ENCODE measurements at regions not wholly inside any gene's neighbourhood (a gene's known extent, or its start where the extent isn't known, plus 50 kb on each side); places are given as distances from the start of the nearest gene placed in this dataset.
"Not testable (repeated sequence)": the region's sequence is repeated elsewhere in the genome, so short reads cannot be mapped to it uniquely, and the experiment has no call there.

DNA sequence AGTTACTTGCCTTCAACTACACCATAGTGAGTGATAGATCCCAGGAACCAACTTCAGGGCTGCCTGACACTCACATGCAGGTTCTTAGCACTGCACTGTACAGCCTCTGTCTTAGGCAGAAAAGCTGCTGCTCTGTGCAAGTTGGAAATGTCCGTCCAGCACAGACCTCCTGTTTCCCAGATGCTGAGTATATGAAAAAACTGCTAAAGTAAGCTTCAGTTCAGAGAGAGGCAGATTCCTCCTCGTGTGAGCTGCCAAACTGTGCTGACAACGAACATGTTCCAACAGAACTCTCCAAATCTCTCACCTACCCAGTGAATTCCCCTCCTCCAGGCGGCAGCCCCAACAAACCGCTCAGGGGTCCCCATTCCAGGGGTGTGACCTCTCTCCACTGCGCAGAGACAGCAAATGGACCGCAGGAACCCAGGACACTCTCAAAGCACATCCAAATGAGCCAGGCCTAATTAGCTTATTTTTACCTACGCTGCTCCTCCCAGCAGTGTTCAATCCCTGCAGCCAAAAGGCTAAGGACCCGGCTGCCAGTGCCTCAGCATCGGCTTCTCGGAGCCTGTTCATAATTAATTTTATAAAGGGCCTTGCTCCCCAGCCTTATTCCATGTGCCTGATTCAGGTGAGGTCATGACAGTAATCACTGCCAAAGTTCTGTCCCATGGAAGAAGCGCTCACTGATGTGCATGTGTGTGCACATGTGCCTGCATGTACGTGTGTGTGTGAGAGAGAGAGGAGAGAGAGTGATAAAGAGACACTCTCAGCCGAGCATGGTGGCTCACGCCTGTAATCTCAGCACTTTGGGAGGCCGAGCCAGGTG is 159.5 kb upstream of the AUTS2 start:
- no peak for DNase-seq (ENCODE audit: low spot score)

DNA sequence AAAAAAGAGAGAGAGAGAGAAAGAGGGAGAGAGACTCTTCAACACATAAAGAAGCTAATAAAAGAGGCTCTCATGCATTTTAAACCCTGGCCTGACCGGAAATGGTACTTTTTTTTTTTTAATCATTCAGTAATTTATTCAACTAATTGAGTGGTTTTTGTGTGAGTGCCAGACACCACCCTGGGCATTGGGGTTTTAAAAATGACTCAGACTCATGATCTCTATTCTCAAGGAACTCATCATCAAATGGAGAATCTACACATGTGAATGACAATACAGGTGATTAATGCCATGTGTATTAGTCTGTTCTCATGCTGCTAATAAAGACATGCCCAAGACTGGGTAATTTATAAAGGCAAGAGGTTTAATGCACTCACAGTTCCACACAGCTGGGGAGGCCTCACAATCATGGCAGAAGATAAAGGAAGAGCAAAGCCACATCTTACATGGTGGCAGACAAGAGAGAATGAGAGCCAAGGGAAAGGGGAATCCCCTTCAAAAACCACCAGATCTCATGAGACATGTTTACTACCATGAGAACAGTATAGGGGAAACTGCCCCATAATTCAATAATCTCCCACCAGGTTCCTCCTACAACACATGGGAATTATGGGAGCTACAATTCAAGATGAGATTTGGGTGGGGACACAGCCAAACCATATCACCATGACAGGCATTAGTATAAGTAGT is 158.5 kb upstream of the AUTS2 start:
- DNase-seq (ENCODE audit: low spot score), result peak; percentile 28

DNA sequence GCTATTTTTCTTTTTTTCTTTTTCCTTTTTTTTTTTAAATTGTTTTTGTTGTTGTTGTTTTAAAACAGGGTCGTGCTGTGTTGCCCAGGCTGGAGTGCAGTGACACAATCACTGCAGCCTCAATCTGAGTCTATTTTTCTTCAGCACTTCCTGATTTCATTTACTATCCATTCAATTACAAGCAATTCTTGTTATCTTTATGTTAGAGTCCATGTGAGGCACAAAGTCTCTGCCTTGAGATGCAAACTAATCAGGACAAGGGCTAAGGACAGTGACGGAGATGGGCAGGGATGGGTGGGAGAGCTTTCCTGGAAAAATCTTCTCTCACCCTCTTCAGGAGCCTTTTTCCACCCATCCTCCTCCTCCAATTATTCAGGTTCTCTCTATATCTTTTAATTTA is 157.3 kb upstream of the AUTS2 start:
- DNase-seq (ENCODE audit: low spot score), result no peak

DNA sequence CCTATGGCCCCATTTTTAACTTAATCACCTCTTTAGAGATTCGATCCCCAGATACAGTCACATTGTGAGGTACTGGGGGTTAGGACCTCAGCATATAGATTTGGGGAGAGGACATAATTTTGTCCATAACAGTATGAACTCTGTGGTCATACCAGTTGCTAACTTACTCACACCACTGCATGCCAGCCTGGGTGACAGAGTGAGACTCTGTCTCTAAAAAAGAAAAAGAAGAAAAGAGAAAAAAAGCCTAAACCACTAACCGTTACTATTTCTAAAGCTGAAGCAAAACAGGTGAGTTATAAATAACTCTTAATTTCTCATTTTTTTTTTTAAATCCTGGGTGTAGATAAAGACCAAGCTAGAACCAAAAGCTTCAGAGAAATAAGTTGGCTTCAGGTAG is 155.1 kb upstream of the AUTS2 start:
- DNase-seq (ENCODE audit: low spot score), result no peak

DNA sequence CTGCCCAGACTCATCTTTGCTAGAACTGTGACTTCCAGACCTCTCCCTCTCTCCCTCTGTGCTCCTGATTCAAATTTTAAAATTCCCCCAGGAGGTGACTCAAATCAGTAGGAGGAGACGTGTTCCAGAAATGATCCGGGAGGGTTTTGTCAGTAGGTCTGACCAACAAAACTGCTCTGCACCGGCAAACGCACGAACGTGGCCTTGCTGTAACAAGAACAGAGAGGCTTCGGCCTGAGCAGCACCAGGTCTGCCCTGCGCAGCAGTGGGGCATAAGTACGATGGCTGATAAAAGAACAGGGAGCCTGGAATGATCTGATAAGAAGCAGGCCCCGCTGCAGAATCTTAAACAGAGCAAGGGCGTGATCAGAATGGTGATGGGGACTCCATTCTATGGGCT is 152.7 kb upstream of the AUTS2 start:
- no peak for DNase-seq (ENCODE audit: low spot score)

DNA sequence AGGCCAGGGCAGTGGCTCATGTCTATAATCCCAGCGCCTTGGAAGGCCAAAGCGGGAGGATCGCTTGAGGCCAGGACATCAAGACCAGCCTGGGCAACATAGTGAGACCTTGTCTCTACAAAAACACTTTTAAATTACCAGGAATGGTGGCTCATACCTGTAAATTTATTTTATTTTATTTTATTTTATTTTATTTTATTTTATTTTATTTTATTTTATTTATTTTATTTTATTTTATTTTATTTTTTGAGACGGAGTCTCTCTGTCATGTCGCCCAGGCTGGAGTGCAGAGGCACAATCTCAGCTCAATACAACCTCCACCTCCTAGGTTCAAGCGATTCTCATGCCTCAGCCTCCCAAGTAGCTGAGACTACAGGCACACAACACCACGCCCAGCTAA is 152.1 kb upstream of the AUTS2 start:
- DNase-seq (ENCODE audit: low spot score), result not testable (repeated sequence)

DNA sequence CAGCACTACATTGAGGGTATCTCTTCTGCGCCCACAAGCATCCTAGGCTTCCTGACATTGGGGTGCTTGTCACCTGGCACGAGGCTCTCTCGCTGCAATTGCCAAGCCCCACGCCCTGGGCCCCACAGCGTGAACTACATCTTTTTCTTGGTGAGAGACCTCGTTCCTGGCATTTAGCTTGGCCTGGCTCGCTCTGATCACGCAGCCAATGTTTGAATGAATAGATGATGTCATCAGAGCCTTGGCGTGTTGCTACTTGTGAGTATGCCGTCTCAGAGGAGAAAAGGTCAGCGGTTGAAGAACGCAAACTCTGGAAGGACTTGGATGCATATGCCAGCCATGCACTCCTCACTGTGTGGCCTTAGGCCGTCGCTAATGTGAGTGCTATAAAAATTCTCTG is 150.2 kb upstream of the AUTS2 start:
- DNase-seq (ENCODE audit: low spot score), result no peak

DNA sequence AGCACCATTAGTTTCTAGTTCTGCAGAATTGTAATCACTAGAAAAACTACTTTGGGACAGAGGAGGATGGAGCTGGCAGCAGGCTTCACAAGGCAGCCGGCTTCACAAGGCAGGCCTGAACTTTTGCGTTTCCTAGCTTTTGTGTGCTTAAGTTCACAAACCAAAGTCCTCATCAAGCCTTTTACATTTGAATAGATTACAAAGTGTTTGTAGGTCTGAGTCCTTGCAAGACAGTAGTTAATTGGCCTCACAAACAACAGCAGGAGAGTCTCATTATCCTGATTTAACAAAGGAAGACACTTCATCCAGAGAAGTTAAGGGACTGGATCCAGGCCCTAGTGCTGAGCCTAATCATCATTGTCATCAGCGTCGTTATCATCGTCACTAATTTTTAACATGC is 147.8 kb upstream of the AUTS2 start:
- DNase-seq (ENCODE audit: low spot score), result no peak

DNA sequence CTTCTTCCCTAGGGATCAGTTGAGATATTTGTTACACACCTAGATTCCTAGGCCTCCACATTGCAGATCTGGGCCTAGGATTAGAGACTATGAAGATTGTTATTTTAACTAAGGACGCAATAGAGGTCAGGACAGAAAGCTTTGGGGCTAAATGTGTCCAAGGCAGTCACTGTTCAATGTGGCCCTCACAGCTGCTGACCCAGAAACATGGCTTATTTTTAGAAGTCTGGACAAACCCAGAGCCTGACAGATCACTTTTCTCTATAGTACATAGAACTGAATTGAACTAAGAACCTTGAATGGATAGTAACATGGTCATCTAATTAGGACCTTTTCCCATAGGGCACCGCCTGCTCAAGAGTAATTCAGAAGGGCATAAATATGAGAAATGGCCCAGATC is 146.6 kb upstream of the AUTS2 start:
- DNase-seq (ENCODE audit: low spot score), result no peak

DNA sequence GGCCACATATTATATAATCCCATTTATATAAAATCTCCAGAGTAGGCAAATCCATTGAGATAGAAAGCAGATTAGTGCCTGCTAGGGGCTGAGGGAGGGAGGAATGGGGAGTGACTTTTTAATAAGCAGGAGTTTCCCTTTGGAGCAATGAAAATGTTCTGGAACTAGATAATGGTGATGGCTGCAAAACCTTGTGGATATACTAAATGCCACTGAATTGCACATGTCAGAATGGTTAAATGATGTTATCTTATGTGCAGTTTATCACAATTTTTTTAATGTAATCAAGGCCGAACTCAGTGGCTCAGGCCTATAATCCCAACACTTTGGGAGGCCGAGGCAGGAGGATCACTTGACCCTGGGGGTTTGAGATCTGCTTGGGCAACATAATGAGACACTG is 145.5 kb upstream of the AUTS2 start:
- DNase-seq (ENCODE audit: low spot score), result no peak

DNA sequence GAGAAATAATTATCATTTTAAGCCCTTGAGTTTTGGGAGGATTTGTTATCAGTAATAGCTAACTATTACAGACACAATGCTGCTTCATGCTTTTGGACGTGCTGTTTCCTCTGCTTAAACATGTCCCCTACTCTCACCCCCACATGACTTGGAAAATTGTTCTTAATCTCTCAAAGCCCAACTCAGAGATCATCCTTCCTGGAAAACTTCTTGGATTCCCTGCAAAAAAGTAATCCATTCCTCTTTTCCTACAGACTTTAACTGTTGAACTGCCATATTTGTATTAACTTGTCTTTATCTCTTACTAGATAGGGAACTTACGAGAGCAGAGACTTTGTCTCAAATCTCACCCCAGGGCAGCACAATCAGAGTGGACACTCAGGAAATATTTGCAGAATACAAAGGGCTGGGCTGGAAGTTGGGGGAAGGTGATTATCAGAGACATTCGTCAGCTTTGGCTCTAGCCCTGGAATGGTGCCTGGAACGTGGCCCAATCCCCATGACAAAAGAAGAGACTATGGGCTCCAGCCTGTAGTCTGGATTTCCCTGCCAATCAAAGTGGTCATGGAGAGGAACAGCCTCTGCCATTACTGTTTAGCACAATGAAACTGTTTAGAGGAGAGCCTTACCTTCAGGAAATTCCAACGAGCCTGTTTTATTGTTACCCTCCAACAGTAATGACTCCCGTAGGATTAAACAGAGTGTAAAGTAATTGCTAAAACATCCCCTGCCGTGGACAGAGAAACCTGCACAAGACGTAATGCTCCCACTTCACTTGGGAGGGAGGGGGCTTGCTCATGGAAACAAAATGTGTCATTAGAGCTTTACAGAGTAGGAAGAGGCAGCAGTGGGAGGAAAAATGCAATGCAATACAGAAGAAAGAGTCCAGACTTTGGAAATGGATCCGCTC is 140.4 kb upstream of the AUTS2 start:
- DNase-seq (ENCODE audit: low spot score), result no peak

DNA sequence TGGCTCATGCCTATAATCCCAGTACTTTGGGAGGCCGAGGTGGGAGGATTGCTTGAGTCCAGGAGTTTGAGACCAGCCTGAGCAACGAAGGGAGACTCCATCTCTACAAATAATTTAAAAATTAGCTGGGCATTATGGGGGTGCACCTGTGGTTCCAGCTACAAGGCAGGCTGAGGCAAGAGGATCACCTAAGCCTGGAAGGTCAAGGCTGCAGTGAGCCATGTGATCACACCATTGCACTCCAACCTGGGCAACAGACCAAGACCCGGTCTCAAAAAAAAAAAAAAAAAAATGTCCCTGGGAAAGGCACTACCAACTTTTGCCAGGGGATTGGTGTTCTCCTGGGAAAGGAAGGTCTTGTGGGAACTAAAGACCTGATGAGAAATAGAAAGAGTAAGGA is 134.2 kb upstream of the AUTS2 start:
- no peak for DNase-seq (ENCODE audit: low spot score)

DNA sequence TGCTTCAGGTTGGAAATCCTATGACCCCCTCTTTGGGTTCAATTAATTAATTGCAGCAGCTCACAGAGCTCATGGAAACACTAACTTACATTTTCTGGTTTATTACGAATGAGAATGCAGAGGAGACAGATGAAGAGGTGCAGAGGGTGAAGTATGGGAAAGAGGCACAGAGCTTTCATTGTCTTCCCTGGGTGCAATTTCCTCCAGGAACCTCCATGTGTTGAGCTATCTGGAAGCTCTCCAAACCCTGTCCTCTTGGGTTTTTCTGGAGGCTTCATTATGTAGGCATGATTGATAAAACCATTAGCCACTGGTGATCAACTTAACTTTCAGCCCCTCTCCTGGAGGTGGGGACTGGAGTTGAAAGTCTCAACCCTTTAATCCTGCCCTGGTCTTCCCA is 133.0 kb upstream of the AUTS2 start:
- DNase-seq (ENCODE audit: low spot score), result no peak

DNA sequence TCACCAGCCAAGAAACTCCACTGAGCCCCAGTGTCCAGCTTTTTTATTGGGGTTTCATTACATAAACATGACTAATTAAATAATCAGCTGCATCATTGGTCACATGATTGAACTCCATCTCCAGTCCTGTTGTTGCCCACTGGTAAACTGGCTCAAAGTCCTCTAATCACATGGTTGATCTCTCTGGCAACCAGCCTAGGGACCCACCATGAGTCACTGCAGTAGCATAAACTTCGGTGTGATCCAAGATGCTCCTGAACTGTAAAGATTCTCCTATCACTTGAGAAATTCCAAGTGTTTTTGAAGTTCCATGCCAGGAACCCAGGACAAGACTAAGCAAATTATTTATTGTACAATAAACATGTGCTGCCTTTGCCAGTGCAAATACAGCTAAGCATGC is 130.4 kb upstream of the AUTS2 start:
- no peak for DNase-seq (ENCODE audit: low spot score)

DNA sequence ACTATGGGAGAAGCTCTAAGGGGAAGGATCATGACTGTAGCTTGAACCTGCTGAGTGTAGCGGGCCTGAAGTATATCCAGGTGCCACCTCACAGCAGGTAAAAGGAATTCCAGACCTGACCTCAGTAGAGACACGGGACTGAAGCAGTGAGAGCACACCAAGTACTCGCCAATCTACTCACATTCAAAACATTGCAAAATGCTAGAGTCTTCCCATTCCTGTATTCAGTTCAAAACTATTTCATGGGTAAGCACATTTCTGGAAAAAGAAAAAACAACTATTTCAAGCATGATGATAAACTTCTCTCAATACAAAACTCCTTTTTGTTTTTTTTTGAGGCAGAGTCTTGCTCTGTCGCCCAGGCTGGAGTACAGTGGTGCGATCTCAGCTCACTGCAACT is 121.9 kb upstream of the AUTS2 start:
- DNase-seq (ENCODE audit: low spot score), result no peak

DNA sequence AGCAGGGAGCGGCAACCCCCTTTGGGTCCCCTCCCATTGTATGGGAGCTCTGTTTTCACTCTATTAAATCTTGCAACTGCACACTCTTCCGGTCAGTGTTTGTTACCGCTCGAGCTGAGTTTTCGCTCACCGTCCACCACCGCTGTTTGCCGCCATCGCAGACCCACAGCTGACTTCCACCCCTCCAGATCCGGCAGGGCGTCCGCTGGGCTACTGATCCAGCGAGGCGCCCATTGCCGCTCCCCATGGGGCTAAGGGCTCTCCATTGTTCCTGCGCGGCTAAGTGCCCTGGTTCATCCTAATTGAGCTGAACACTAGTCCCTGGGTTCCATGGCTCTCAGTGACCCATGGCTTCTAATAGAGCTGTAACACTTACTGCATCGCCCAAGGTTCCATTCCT is 115.6 kb upstream of the AUTS2 start:
- DNase-seq (ENCODE audit: low spot score), result no peak

DNA sequence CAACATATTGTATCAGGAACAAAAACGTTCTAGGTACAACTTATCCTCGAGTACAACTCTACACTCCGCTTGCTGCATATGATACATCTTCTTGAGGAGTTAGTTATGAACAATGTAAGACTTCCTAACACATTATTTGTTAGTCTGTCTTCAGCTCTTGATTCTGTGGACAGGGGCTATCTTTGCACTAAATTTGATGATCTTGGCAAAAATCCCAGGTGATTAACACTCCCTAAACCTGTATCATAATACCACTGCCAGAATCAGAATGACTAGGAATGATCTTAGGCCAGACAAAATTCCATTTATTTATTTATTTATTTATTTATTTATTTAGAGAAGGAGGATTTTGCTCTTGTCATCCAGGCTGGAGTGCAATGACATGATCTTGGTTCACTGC is 108.7 kb upstream of the AUTS2 start:
- no peak for DNase-seq (ENCODE audit: low spot score)

DNA sequence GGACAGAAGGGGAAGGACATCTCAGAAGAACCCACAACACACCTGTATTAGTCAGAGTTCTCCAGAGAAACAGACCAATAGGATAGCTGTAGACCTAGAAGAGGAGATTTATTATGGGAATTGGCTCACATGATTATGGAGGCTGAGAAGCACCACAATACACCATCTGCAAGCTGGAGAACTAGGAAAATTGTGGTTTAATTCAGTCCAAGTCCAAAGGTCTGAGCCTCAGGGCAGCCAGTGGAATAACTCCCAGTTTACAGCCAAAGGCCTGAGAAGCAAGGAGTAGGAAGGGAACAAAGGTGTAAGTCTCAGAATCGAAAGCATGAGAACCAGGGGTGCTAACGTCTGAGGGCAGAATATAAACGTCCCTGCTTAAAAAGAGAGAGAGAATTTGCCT is 99.6 kb upstream of the AUTS2 start:
- no peak for DNase-seq (ENCODE audit: low spot score)

DNA sequence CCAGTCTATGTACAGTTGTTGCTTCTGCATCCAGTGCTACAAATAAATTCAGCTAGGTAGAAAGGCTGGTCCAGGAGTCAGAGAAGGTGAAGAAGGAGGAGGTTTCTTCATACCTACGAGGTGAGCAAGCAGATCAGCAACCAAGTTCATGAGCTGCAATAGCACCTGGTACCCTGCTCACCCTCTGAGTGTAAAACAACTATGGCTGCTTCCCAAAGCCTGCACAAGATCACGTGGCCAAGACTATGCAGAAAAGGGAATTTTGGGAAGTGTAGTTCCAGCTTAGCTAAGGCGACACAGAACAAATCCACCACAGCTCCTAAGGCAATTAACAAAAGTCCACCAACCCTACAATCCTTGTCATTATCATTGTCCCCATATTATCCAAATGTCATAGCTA is 95.9 kb upstream of the AUTS2 start:
- no peak for DNase-seq (ENCODE audit: low spot score)

DNA sequence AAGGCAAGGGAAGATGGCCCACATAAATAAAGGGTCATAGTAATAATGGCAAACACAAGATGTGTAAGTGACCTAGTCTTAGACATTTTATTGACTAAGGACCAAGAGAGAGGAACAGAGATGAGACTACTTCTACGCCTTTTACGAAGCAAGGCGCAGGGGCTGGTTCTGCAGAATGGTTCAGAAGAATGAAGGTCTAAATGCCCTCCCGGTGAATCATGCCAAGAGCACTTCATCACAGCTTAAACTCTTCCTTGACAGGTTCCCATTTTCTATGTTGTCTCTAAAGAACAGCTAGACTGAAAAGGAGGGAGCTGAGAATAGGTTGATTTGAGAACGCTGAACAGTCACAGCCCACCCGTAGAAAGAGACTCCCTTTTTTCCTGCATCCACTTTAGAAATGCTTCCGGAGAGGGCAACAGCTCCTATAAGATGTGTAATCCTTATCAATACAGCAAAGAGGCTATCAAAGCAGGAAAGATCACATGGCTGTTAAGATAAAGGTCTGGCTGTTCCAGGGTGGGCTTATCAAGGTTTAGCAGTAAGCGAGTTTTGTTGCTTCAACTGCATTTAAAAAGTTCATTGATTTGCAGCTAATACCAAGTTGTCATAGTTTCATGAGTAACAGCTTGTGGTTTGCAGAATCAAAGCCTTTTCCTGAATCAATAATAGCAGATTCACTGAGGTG is 93.4 kb upstream of the AUTS2 start:
- DNase-seq (ENCODE audit: low spot score), result no peak

DNA sequence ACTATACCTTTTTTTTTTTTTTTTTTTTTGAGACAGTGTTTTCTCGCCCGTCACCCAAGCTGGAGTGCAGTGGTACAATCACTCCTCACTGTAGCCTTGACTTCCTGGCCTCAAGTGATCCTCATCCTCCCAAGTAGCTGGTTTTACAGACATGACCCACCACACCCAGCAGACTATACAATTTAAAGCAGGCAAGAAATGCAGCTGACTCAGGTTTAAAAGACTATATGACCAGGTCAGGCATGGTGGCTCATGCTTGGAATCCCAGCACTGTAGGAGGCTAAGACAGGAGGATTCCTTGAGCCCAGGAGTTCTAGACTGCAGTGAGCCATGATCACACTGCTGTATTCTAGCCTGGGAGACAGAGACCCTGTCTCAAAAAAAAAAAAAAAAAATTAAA is 89.5 kb upstream of the AUTS2 start:
- no peak for DNase-seq (ENCODE audit: low spot score)

DNA sequence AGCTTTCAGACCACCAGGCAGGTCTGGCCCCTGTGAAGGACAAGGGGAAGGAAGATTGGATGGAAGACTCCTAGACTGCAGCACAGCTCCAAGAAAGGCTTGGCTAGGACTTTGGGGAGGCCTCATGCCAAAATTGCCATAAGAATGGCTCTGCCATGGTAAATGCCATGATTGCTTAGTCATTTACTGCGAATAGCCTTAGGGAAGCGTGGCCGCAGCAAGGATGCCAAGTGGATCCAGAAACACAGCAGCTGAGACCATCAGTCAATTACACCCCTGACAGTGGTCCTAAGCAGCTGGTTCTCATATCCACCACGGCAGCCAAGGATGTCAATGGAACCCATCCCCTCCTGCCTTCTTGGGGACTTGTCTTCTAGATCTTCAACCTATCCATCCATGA is 88.2 kb upstream of the AUTS2 start:
- no peak for DNase-seq (ENCODE audit: low spot score)
